CD4-positive, CD25-positive, alpha-beta regulatory T cell (primary cell): ENCODE measurements at regions not wholly inside any gene's neighbourhood (a gene's known extent, or its start where the extent isn't known, plus 50 kb on each side); places are given as distances from the start of the nearest gene placed in this dataset.

Source experiments
- ATAC-seq, 2 donors: fragments of 150-1000 bp; cut with Tn5 transposase; one replicate each; pipeline ENCODE4 v1.10.0; 2021; ENCODE audit warnings: low read depth in 2 of 2, moderate number of reproducible peaks in 2 of 2, moderate library complexity in 1 of 2
- DNase-seq, 3 donors: peaks; one replicate each; pipeline versions ENCODE4 v3.0.0 to v3.0.0-alpha.2; 2012 to 2022; ENCODE audit warnings: mixed read lengths in 1 of 3
- H3K27ac ChIP-seq: one replicate; pipeline ENCODE4 v1.7.0; 2013; ENCODE audit warnings: mild to moderate bottlenecking, low read length; ENCODE audit not compliant: insufficient read depth, poor library complexity, severe bottlenecking
- H3K27me3 ChIP-seq: one replicate; pipeline ENCODE4 v1.7.0; 2013; ENCODE audit warnings: low read length; ENCODE audit not compliant: control insufficient read depth, insufficient read depth
- H3K36me3 ChIP-seq: one replicate; pipeline ENCODE4 v1.7.0; 2013; ENCODE audit warnings: mild to moderate bottlenecking, low read length, moderate library complexity; ENCODE audit not compliant: control insufficient read depth, insufficient read depth
- H3K4me1 ChIP-seq: 2 replicates; pipeline ENCODE4 v1.7.0; 2013; ENCODE audit warnings: mild to moderate bottlenecking, low read length; ENCODE audit not compliant: insufficient read depth, control insufficient read depth, poor library complexity, severe bottlenecking
- H3K4me3 ChIP-seq: one replicate; pipeline ENCODE4 v1.7.0; 2013; ENCODE audit warnings: low read depth, mild to moderate bottlenecking, low read length, moderate library complexity
- H3K9me3 ChIP-seq, 2 experiments: 1 replicate in 1 of 2; 2 replicates in 1 of 2; pipeline ENCODE4 v1.7.0; 2013; ENCODE audit warnings: low read length in 2 of 2, mild to moderate bottlenecking in 1 of 2, moderate library complexity in 1 of 2; ENCODE audit not compliant: control insufficient read depth in 2 of 2
- H3K27ac Mint-ChIP-seq, 3 donors: one replicate each; pipeline ENCODE4 v1.8.0; 2020 to 2022; ENCODE audit warnings: mild to moderate bottlenecking in 3 of 3, mixed read lengths in 3 of 3, moderate library complexity in 2 of 3
- H3K27me3 Mint-ChIP-seq: one replicate; pipeline ENCODE4 v1.8.0; 2022; ENCODE audit warnings: mild to moderate bottlenecking, mixed read lengths
- H3K36me3 Mint-ChIP-seq: one replicate; pipeline ENCODE4 v1.8.0; 2020; ENCODE audit warnings: mixed read lengths
- H3K4me1 Mint-ChIP-seq, 4 donors: one replicate each; pipeline ENCODE4 v1.8.0; 2020 to 2022; ENCODE audit warnings: mixed read lengths in 4 of 4, mild to moderate bottlenecking in 1 of 4
- H3K4me3 Mint-ChIP-seq, 4 donors: one replicate each; pipeline ENCODE4 v1.8.0; 2020 to 2022; ENCODE audit warnings: mild to moderate bottlenecking in 4 of 4, mixed read lengths in 4 of 4, moderate library complexity in 3 of 4
- H3K9me3 Mint-ChIP-seq, 7 donors: one replicate each; pipeline ENCODE4 v1.8.0; 2020 to 2022; ENCODE audit warnings: mixed read lengths in 7 of 7, mild to moderate bottlenecking in 3 of 7, moderate library complexity in 2 of 7

DNA sequence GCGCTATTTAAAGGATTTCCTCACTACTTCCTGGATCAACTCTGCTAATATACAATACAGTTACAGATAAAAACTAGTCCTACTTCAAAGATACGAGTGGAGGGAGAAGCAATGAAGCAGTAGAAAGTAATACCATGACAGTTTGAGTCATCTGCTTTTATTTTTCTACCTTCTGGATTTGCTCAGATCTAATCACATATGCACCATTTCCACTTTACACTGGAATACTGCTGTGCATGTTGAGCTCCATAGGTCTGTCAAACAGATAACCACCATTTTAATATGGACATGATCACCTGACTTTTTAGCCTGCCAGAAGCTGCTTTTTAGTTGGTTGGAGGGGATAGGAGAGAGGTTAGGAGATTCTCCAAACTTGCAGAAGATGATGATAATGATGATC lies 92.5 kb downstream of the MMUT start:
- Mint-ChIP-seq H3K4me1 (no peaks in the 10 kb centered on the region), H3K36me3 (no peaks in the 10 kb centered on the region), H3K4me3 (no peak overlapping the region), H3K27me3 (no peaks in the 10 kb centered on the region), H3K27ac (no peak overlapping the region), H3K9me3 (peaks cover 0 to 11% (median 5%) of the 10 kb centered on the region in 7 donors)
- H3K27ac ChIP-seq, result no peak overlapping the region
- H3K4me3 ChIP-seq, result no peak overlapping the region
- DNase-seq (no peak), ATAC-seq (no peak)
- H3K27me3 ChIP-seq, result no peaks in the 10 kb centered on the region
- no peaks in the 10 kb centered on the region for H3K4me1 ChIP-seq
- H3K36me3 ChIP-seq, result no peaks in the 10 kb centered on the region
- peaks cover 0 to 12% of the 10 kb centered on the region in 2 experiments for H3K9me3 ChIP-seq

DNA sequence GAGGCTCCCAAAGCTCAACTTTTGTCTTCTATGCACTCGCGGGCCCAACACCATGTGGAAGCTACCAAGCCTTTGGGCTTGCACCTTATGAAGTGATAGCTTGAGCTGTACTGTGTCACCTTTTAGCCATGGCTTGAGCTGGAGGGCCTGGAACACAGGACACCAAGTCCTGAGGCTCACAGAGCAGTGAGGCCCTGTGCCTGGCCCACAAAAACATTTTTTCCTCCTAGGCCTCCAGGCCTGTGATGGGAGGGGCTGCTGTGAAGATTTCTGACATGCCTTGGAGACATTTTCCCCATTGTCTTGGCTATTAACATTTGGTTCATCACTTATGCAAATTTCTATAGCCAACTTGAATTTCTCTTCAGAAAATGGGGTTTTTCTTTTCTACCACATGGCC lies 96.5 kb downstream of the MMUT start:
- no peak overlapping the region for H3K27ac ChIP-seq
- H3K27me3 ChIP-seq, result no peaks in the 10 kb centered on the region
- H3K4me3 ChIP-seq, result no peak overlapping the region
- peaks cover 0 to 14% (median 6%) of the 10 kb centered on the region in 7 donors for H3K9me3 Mint-ChIP-seq
- no peaks in the 10 kb centered on the region for H3K4me1 ChIP-seq
- no peak for ATAC-seq
- H3K36me3 Mint-ChIP-seq, result no peaks in the 10 kb centered on the region
- peaks cover 0 to 12% of the 10 kb centered on the region in 2 experiments for H3K9me3 ChIP-seq
- no peak for DNase-seq
- H3K4me3 Mint-ChIP-seq, result no peak overlapping the region
- no peak overlapping the region for H3K27ac Mint-ChIP-seq
- H3K4me1 Mint-ChIP-seq, result no peaks in the 10 kb centered on the region
- H3K27me3 Mint-ChIP-seq, result no peaks in the 10 kb centered on the region
- no peaks in the 10 kb centered on the region for H3K36me3 ChIP-seq

DNA sequence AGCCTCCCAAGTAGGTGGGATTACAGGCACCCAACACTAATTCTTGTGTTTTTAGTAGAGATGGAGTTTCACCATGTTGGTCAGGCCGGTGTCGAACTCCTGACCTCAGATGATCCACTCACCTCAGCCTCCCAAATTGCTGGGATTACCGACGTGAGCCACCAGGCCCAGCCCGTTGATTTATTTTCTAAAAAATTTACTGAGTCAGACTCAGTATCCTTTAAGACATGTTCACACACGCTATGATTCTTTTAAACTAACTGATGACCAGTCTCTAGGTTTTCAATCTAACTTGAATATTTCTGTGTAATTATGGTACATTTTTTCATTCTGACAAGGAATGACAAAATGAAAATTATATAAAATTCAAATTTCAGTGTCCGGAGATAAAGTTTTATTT lies 114.5 kb downstream of the MMUT start:
- DNase-seq (no peak), ATAC-seq (no peak)
- Histone ChIP-seq H3K4me1 (no peaks in the 10 kb centered on the region), H3K27ac (no peak overlapping the region), H3K9me3 (no peaks in the 10 kb centered on the region), H3K36me3 (no peaks in the 10 kb centered on the region), H3K27me3 (no peaks in the 10 kb centered on the region), H3K4me3 (no peak overlapping the region)
- H3K9me3 Mint-ChIP-seq, result peaks cover 0 to 7% (median 3%) of the 10 kb centered on the region in 7 donors
- no peak overlapping the region for H3K27ac Mint-ChIP-seq
- no peak overlapping the region for H3K4me3 Mint-ChIP-seq
- H3K36me3 Mint-ChIP-seq, result no peaks in the 10 kb centered on the region
- no peaks in the 10 kb centered on the region for H3K27me3 Mint-ChIP-seq
- H3K4me1 Mint-ChIP-seq, result no peaks in the 10 kb centered on the region

DNA sequence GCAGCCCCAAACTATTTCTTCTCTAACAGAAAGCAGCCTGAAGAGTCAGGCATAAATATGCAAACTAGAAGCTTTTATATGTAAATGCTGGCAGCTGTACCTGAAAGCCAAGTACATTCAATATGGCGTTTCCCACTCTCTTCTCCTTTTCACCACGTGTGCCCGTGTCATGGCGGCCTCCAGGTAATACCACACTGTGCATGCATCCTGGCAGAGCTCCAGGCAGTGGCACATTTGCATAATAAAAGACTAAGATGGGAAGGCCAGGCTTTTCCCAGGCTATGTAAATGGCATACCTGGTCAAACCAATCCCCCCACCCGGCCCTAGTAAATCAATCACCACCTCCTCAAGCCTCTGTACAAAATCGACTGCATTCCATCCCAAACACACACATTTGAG lies 120.6 kb downstream of the MMUT start:
- Mint-ChIP-seq H3K4me1 (no peaks in the 10 kb centered on the region), H3K27ac (no peak overlapping the region), H3K9me3 (peaks cover 0 to 11% (median 0%) of the 10 kb centered on the region in 7 donors), H3K4me3 (no peak overlapping the region), H3K36me3 (no peaks in the 10 kb centered on the region), H3K27me3 (no peaks in the 10 kb centered on the region)
- H3K4me3 ChIP-seq, result no peak overlapping the region
- ATAC-seq, result no peak
- no peaks in the 10 kb centered on the region for H3K4me1 ChIP-seq
- H3K36me3 ChIP-seq, result no peaks in the 10 kb centered on the region
- no peak for DNase-seq
- H3K27ac ChIP-seq, result no peak overlapping the region
- no peaks in the 10 kb centered on the region for H3K27me3 ChIP-seq
- no peaks in the 10 kb centered on the region for H3K9me3 ChIP-seq

DNA sequence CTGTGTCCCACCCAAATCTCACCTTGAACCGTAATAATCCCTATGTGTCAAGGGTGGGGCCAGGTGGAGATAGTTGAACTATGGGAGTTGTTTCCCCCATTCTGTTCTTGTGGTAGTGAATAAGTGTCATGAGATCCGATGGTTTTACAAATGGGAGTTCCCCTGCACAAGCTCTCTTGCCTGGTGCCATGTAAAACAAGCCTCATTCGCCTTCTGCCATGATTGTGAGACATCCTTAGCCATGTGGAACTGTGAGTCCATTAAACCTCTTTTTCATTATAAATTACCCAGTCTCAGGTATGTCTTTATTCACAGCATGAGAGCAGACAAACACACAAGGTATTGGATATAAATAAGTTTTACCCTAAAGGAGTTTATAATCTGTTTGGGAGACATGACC lies 121.2 kb downstream of the MMUT start:
- Mint-ChIP-seq H3K36me3 (no peaks in the 10 kb centered on the region), H3K9me3 (peaks cover 0 to 11% (median 0%) of the 10 kb centered on the region in 7 donors), H3K4me1 (no peaks in the 10 kb centered on the region), H3K27ac (no peak overlapping the region), H3K27me3 (no peaks in the 10 kb centered on the region), H3K4me3 (no peak overlapping the region)
- DNase-seq, result no peak
- no peak for ATAC-seq
- Histone ChIP-seq H3K27ac (no peak overlapping the region), H3K9me3 (no peaks in the 10 kb centered on the region), H3K36me3 (no peaks in the 10 kb centered on the region), H3K4me3 (no peak overlapping the region), H3K4me1 (no peaks in the 10 kb centered on the region), H3K27me3 (no peaks in the 10 kb centered on the region)

DNA sequence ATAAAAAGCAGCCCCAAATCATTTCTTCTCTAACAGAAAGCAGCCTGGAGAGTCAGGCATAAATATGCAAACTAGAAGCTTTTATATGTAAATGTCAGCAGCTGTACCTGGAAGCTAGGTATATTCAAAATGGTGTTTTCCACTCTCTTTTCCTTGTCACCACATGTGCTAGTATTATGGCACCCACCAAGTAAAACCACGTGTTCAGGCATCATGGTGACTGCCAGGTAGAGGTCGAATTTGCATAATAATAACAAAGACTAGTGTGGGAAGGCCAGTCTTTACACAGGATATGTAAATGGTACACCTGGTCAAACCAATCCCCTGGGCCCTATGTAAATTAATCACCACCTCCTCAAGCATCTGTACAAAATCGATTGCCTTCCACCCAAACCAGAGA lies 124.0 kb downstream of the MMUT start:
- ATAC-seq, result no peak
- no peaks in the 10 kb centered on the region for H3K27me3 Mint-ChIP-seq

DNA sequence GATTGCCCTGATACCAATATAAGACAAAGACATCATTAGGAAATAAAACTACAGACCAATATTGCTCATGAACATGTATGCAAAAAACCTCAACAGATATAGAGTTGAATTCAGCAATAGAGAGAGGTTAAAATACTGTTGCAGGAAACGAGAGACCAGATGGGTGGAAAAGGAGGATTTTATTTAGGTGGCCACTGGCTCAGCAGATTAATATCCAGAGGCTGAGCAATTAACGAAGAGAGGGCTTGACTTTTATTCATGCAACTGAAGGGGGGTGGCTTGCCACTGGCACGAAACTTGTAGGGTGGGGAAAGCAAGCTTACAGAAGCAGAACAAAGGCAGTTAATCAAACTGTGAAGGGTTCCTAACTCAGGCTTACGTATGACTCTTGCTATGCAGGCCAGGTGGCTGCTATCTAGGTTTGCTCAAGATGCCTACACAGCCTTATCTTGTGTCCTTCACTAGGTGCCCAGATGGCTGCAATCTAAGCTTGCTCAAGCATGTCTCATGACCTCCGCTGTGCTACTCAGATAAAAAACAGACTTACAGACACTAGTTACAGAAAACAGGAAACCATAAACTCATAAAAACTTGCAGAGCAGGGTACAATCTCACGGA lies 126.4 kb downstream of the MMUT start:
- Mint-ChIP-seq H3K27ac (no peak overlapping the region), H3K9me3 (peaks cover 2 to 15% (median 4%) of the 10 kb centered on the region in 7 donors)
- ATAC-seq, result no peak

More for the DNA sequence above, 124.0 kb downstream of the MMUT start:
- Histone ChIP-seq H3K9me3 (no peaks in the 10 kb centered on the region), H3K4me1 (no peaks in the 10 kb centered on the region), H3K27me3 (no peaks in the 10 kb centered on the region), H3K4me3 (no peak overlapping the region), H3K27ac (no peak overlapping the region), H3K36me3 (no peaks in the 10 kb centered on the region)
- no peak for DNase-seq
- H3K4me3 Mint-ChIP-seq, result no peak overlapping the region
- no peak overlapping the region for H3K27ac Mint-ChIP-seq
- peaks cover 0 to 15% (median 4%) of the 10 kb centered on the region in 7 donors for H3K9me3 Mint-ChIP-seq
- H3K4me1 Mint-ChIP-seq, result no peaks in the 10 kb centered on the region
- H3K36me3 Mint-ChIP-seq, result no peaks in the 10 kb centered on the region

DNA sequence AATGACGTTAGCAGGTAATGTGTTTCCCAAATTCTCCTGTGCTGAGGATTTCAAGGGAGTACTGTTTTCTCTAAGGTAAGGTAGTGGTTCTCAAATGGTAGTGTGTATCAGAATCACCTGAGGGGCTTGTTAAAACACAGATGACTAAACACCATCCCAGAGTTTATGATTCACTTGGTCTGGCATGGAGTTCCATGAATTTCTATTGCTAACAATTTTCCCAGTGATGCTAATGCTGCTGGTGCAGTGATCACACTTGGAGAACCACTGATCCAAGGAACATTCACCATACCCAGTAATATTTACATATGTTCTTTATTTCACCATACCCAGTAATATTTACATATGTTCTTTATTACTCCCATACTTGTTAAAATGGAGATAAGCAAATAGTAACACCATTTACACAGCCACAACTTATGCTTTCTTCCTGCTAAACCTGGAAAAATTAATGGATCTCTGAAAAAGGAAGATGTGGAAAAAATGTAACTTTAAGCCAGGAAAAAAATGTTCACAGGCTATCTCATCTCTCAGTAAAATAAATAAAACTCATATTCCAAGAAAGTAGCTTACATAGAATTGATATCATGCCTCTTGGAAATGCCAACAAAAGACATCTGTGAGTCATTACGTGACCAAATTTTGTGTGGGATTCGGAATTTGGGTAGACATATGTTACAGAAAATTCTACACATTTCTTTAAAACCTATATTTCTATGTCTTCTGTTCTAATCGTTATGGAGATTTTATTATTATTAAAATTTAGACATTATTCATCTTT lies 129.5 kb downstream of the MMUT start:
- Mint-ChIP-seq H3K4me1 (no peaks in the 10 kb centered on the region), H3K9me3 (peaks cover under 1 to 15% (median 4%) of the 10 kb centered on the region in 7 donors), H3K36me3 (no peaks in the 10 kb centered on the region), H3K27me3 (no peaks in the 10 kb centered on the region), H3K27ac (no peak overlapping the region), H3K4me3 (no peak overlapping the region)
- Histone ChIP-seq H3K4me1 (no peaks in the 10 kb centered on the region), H3K36me3 (no peaks in the 10 kb centered on the region), H3K27me3 (no peaks in the 10 kb centered on the region), H3K4me3 (no peak overlapping the region), H3K27ac (no peak overlapping the region), H3K9me3 (no peaks in the 10 kb centered on the region)
- no peak for ATAC-seq
- no peak for DNase-seq

More for the DNA sequence above, 126.4 kb downstream of the MMUT start:
- Histone ChIP-seq H3K36me3 (no peaks in the 10 kb centered on the region), H3K4me1 (no peaks in the 10 kb centered on the region), H3K27me3 (no peaks in the 10 kb centered on the region), H3K9me3 (no peaks in the 10 kb centered on the region), H3K27ac (no peak overlapping the region), H3K4me3 (no peak overlapping the region)
- H3K4me3 Mint-ChIP-seq, result peak overlapping the region in 1 of 4 donors; percentile 28
- no peaks in the 10 kb centered on the region for H3K36me3 Mint-ChIP-seq
- no peak for DNase-seq
- H3K4me1 Mint-ChIP-seq, result no peaks in the 10 kb centered on the region
- H3K27me3 Mint-ChIP-seq, result no peaks in the 10 kb centered on the region
